ENCODE measurements at regions not wholly inside any gene's neighbourhood (a gene's known extent, or its start where the extent isn't known, plus 50 kb on each side); places are given as distances from the start of the nearest gene placed in this dataset.

DNA sequence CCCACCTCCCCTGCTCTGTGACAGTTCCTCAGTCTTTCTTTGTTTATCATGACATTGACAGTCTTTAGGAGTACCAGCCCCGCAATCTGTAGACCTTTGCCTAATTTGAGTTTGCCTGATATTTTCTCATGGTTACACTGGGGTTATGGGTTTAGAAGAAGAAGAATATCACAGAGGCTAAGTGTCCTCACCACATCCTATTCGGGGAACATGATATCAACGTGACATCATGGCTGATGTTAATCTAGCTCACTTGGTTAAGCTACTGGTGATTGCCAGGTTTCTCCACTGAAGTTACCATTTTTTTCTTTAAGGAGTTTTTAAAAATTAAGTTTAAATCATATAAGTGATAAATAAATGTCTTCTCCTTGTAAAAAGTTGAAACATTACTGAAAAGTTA is 127.5 kb downstream of the CEP57L1 start:
- TF ChIP-seq NFE2L2 (conservative IDR thresholded peaks at IDR 0.05; ENCODE audit: low read length): no peak
- TF ChIP-seq RNF2 (IDR thresholded peaks at IDR 0.05; ENCODE audit: borderline replicate concordance, low read depth): no peak
- TF ChIP-seq CTCF (IDR thresholded peaks at IDR 0.05): no peak
- TF ChIP-seq MAX (IDR thresholded peaks at IDR 0.05): no peak
- no peak for TF ChIP-seq MYC (IDR thresholded peaks at IDR 0.05; ENCODE audit: borderline replicate concordance, low read length)
- TF ChIP-seq KDM5A (IDR thresholded peaks at IDR 0.05): no peak
- no peak for TF ChIP-seq HDAC2 (IDR thresholded peaks at IDR 0.05)
- no peak for TF ChIP-seq FOXS1 (CRISPR knock-in tag; IDR thresholded peaks at IDR 0.05)
- no peak for TF ChIP-seq CHD2 (IDR thresholded peaks at IDR 0.05; ENCODE audit: low read length, partially characterized antibody)

All from A549 (cell line).